D721Med (cell line): ENCODE measurements at regions not wholly inside any gene's neighbourhood (a gene's known extent, or its start where the extent isn't known, plus 50 kb on each side); places are given as distances from the start of the nearest gene placed in this dataset.

Source experiments
- DNase-seq: peaks from one replicate; pipeline ENCODE4 v3.0.0; 2011; ENCODE audit warnings: low spot score; ENCODE audit not compliant: insufficient read length
- FAIRE-seq: peaks from 2 replicates; lab custom pipeline; 2011; peaks lifted over from hg19 to GRCh38; lab: Jason Lieb, UNC
- TF ChIP-seq, protein P1 (sequence below): IDR thresholded peaks from 2 replicates; pipeline ENCODE4 v1.5.1; 2012; ENCODE audit warnings: mild to moderate bottlenecking, control low read depth; ENCODE audit not compliant: insufficient read depth; ENCODE audit errors: missing control alignments

DNA sequence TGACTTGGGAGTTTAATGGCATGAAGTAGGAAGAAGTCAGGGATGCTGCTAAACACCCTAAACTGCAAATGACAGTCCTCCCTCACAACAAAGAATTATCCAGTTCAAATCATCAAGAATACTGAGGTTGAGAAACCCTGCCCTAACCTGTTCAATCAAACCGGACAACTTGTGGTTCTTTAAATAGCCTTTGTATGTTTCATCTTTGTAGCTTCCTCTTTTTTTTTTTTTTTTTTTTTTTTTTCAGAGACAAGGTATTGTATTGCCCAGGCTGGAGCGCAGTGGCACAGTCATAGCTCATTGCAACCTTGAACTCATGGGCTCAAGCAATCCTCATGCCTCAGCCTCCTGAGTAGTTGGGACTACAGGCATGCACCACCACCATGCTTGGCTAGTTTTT, 52.5 kb upstream of the TTC29 start:
- FAIRE-seq (no peak), DNase-seq (no peak)
- TF ChIP-seq, protein P1, sequence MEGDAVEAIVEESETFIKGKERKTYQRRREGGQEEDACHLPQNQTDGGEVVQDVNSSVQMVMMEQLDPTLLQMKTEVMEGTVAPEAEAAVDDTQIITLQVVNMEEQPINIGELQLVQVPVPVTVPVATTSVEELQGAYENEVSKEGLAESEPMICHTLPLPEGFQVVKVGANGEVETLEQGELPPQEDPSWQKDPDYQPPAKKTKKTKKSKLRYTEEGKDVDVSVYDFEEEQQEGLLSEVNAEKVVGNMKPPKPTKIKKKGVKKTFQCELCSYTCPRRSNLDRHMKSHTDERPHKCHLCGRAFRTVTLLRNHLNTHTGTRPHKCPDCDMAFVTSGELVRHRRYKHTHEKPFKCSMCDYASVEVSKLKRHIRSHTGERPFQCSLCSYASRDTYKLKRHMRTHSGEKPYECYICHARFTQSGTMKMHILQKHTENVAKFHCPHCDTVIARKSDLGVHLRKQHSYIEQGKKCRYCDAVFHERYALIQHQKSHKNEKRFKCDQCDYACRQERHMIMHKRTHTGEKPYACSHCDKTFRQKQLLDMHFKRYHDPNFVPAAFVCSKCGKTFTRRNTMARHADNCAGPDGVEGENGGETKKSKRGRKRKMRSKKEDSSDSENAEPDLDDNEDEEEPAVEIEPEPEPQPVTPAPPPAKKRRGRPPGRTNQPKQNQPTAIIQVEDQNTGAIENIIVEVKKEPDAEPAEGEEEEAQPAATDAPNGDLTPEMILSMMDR: no peak

DNA sequence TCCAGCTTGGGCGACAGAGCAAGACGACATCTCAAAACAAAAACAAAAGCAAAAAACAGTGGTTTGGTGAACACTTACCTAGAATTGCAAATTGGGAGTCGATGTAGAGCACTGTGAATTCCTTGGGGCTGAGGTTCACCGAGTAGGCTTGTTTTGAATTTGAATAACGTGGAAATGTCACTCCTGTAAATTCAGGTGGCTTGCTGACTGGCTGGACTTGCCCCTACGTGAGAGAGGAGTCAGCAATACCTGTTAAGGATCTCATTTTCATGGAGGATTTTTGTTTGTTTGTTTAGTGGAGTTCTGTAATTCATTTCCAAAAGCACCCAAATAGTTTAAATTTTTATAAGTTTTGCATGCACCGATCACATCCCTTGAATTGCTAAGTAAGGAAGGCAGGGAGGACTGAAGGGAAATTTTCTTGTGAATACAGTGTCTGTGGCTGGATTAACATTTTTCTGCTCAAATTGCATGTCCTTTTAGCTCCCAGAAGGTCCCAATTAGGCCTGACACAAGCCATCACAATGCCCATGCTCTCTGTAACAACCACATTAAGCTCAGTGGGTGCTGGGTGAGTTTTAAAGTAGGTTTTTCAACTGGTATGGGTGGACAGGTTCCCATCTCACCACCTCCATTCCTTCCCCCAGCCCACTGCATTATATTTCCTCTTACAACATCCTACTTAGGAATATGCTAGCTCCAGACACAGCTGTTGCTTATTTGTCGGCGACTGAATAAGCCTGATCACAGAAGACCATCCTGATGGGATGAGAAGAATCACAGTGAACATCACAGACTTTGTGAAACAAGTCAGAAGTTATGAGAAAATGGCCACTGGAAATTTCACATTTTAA, 58.5 kb upstream of the TTC29 start:
- FAIRE-seq: no peak
- DNase-seq: no peak
- TF ChIP-seq, protein P1: no peak

DNA sequence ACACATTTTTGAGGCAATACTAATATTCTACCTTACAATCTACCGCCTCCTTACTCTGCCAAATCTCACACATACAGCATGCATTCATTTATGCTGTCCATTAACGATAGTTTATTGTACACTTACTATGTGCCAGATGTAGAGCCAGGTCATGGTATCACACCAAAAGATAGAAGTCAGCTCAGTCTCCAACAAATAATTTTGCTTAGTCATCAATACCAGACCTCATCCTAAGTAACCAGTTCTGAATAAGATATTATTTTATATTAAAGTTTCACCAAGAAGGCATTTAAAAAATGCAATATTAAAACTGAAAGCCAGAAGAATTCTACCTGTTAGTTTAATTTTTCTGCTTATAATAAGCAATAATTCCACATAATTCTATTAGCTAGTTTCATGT, 60.6 kb upstream of the TTC29 start:
- FAIRE-seq: no peak
- no peak for DNase-seq
- TF ChIP-seq, protein P1: no peak

DNA sequence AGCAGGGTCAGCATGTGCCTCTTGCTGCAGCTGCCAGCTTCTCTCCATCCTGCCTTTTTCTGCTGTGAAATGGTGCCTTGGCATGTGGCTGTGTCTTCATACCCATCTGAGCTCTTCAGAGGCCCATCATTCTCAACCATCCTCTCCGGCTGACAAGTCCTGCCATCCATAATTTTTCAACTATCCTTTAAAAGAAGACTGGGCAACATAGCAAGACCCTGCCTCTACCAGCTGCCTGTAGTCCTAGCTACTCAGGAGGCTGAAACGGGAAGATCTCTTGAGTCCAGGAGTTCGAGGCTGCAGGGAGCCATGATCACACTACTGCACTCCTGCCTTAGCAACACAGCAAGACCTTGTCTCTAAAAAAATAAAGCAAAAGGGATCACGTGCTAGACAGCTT, 64.2 kb upstream of the TTC29 start:
- FAIRE-seq: no peak

DNA sequence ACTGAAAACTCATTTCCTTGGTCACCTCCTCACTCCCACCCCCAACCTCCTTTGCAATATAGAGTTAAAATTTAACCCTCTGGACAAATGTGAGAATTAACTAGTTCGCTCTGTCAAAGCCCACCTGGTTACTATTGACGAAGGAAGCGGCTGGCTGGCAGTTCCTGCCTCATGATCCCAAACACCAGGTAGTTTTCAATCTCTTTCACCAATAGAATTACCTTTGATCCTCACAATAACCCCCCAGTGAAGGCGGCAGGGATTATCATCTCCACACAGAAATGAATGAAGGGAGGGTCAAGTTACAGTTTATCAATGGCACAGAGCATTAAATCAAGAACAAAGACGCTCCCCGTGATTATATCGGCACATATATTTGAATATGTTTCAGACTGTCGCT, 65.7 kb upstream of the TTC29 start:
- no peak for DNase-seq
- TF ChIP-seq, protein P1: no peak
- no peak for FAIRE-seq

More for the DNA sequence above, 64.2 kb upstream of the TTC29 start:
- TF ChIP-seq, protein P1: no peak
- DNase-seq: no peak

DNA sequence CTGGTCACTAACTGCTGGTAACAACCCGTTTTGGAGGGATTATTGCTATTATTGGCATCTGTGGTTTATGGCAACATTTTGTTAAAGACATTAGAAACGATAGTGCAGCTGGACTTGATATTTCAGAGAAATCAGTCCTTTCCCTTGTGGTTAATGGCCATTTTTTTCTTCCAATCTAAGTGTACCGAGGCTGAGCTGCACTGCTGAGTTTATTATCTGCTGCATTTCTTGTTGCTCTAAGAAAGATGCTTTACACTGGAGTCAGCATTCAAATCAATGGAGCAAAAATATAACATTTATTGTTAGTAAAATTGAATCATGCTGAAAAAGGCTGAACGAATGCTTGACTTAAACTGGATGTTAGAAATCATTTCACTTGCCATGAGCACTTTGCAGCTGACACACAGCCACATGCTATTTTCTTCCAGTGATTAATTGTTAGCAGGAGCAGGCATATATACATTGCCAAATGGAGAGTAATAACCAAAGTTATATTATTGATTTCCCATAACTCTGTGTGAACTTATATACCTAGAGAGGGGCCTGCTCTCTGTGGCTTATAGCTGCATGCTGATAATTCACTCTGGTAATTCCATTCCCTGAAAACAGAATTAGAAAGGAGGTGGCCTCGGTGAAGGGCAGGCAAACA, 66.5 kb upstream of the TTC29 start:
- FAIRE-seq (no peak), DNase-seq (no peak)
- TF ChIP-seq, protein P1: no peak

DNA sequence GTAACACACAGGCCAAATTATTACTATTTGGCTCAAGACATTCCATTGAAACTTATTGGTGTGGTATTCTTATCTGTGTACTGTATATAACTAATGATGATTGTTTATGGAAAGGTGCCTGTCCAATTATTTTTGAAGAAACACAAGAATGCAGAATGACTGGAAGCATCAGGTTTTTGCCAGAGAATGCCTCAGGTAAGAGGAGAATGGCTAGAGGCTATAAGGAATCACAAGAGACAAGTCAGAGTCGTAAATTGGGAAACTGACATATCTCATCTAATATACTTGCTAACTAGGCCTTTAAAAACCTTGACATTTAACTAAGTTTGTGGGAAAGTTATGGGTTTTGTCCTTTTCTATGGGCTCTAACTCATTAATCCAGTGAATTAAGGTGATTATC, 69.3 kb upstream of the TTC29 start:
- FAIRE-seq: no peak
- DNase-seq: no peak
- TF ChIP-seq, protein P1: no peak
